Prostate gland (tissue), 2 donors: ENCODE measurements at regions not wholly inside any gene's neighbourhood (a gene's known extent, or its start where the extent isn't known, plus 50 kb on each side); places are given as distances from the start of the nearest gene placed in this dataset.
"Not testable (repeated sequence)": the region's sequence is repeated elsewhere in the genome, so short reads cannot be mapped to it uniquely, and the experiment has no call there.

ENCODE experiments used
- DNase-seq: peaks from one replicate; pipeline ENCODE4 v3.0.0-alpha.2; 2019; ENCODE audit warnings: low spot score
- H3K27ac ChIP-seq, 2 donors: fragments of 200-600 bp; sonication (generic); 2 replicates each; pipeline ENCODE4 v1.5.1; 2017 to 2019
- H3K27me3 ChIP-seq: fragments of 200-600 bp; sonication (generic); replicated peaks from 2 replicates; pipeline ENCODE4 v1.5.1; 2019; ENCODE audit not compliant: insufficient read depth
- H3K36me3 ChIP-seq, 2 donors: fragments of 200-600 bp; sonication (generic); 1 replicate in 1 of 2; 2 replicates in 1 of 2; pipeline versions ENCODE4 v1.5.1 to v1.8.1; 2017 to 2019
- H3K4me1 ChIP-seq: fragments of 200-600 bp; sonication (generic); replicated peaks from 2 replicates; pipeline ENCODE4 v1.5.1; 2019
- H3K4me3 ChIP-seq, 2 donors: fragments of 200-600 bp; sonication (generic); 2 replicates each; pipeline ENCODE4 v1.5.1; 2017 to 2019
- H3K9me3 ChIP-seq: fragments of 200-600 bp; sonication (generic); 2 replicates; pipeline ENCODE4 v1.5.1; 2017
- CTCF ChIP-seq, 4 experiments: fragments of 200-600 bp in 2 of 4; fragments of 450-650 bp in 2 of 4; sonication (generic) in 2 of 4; IDR thresholded peaks; 1 replicate in 3 of 4; 2 replicates in 1 of 4; pipeline ENCODE4 v1.5.1; 2016 to 2019; ENCODE audit warnings: antibody characterized with exemption in 4 of 4, mild to moderate bottlenecking in 2 of 4, moderate library complexity in 2 of 4
- POLR2A ChIP-seq: fragments of 450-650 bp; IDR thresholded peaks from one replicate; pipeline ENCODE4 v1.6.1; 2016; ENCODE audit warnings: antibody characterized with exemption, mild to moderate bottlenecking
- POLR2AphosphoS5 ChIP-seq: sonication (generic); formaldehyde crosslinking; IDR thresholded peaks from one replicate; pipeline ENCODE4 v1.6.1; 2017; ENCODE audit warnings: antibody characterized with exemption
- WGBS: methylation state at CpG from one replicate; pipeline ENCODE4 v1.1.5; 2018; 5-methylcytosine and 5-hydroxymethylcytosine counted together
- intact Hi-C: fragments of 100-400 bp; cut with DNase I; formaldehyde crosslinking; loops from one replicate; pipeline ENCODE4 v1.14.2; 2022

DNA sequence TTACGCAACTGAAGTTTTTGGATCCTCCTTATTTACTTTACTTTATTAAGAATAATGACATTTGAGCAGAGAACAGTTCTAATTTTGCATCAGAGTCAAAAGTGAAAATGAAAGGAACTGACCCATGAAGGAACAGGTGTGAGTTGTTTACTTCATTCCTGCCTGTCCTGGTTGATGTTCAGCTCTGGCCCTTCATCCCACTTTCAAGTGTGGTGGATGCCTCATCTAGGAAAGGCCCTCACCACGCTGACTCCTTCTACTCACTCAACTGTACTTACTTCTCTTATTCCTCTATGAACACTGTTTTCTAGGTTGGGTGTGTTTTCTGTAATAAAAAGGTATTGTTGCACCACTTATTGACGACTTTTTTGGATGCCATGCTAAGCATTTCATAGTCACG is 61.8 kb upstream of the PLEKHG4B start:
- no peak overlapping the region for H3K27ac ChIP-seq
- no peaks in the 10 kb centered on the region for H3K4me1 ChIP-seq
- H3K9me3 ChIP-seq = no peaks in the 10 kb centered on the region
- no peak for DNase-seq
- 57% methylated on average over 4 of the region's 4 CpGs for WGBS
- TF ChIP-seq POLR2AphosphoS5 = no peak
- no peak for TF ChIP-seq CTCF (IDR thresholded peaks at IDR 0.05)
- no peak for TF ChIP-seq POLR2A
- intact Hi-C loops = no loop called here
- no peaks in the 10 kb centered on the region for H3K27me3 ChIP-seq
- no peak overlapping the region for H3K4me3 ChIP-seq
- no peaks in the 10 kb centered on the region for H3K36me3 ChIP-seq

GRCh38 chr5:30556-30955 is 61.4 kb upstream of the PLEKHG4B start:
- H3K27ac ChIP-seq, H3K9me3 ChIP-seq, H3K27me3 ChIP-seq, H3K36me3 ChIP-seq, DNase-seq, intact Hi-C loops, H3K4me3 ChIP-seq, H3K4me1 ChIP-seq: not testable (repeated sequence)
- 79% methylated on average over 6 of the region's 6 CpGs for WGBS

GRCh38 chr5:32165-32564 is 59.8 kb upstream of the PLEKHG4B start:
- WGBS = 76% methylated on average over 4 of the region's 4 CpGs
- Histone ChIP-seq H3K4me3 (no peak overlapping the region), H3K27me3 (no peaks in the 10 kb centered on the region), H3K27ac (no peak overlapping the region), H3K36me3 (no peaks in the 10 kb centered on the region), H3K9me3 (no peaks in the 10 kb centered on the region), H3K4me1 (no peaks in the 10 kb centered on the region)
- DNase-seq = no peak
- intact Hi-C loops = no loop called here
- TF ChIP-seq CTCF (IDR thresholded peaks at IDR 0.05) (no peak), POLR2A (no peak), POLR2AphosphoS5 (no peak)

DNA sequence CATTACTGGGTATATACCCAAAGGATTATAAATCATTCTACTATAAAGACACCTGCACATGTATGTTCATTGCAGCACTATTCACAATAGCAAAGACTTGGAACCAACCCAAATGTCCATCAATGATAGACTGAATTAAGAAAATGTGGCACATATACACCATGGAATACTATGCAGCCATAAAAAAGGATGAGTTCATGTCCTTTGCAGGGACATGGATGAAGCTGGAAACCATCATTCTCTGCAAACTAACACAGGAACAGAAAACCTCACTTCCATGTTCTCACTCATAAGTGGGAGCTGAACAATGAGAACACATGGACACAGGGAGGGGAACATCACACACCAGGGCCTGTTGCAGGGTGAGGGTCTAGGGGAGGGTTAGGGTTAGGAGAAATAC is 56.4 kb upstream of the PLEKHG4B start:
- H3K27ac ChIP-seq, H3K27me3 ChIP-seq, H3K36me3 ChIP-seq, H3K9me3 ChIP-seq, H3K4me1 ChIP-seq, DNase-seq, intact Hi-C loops, H3K4me3 ChIP-seq: not testable (repeated sequence)

GRCh38 chr5:37207-37606 is 54.8 kb upstream of the PLEKHG4B start:
- H3K9me3 ChIP-seq, H3K27me3 ChIP-seq, H3K4me3 ChIP-seq, H3K27ac ChIP-seq, H3K4me1 ChIP-seq, H3K36me3 ChIP-seq, DNase-seq, intact Hi-C loops: not testable (repeated sequence)
- WGBS = 72% methylated on average over 11 of the region's 11 CpGs

- WGBS = 63% methylated on average over 13 of the region's 13 CpGs
- TF ChIP-seq CTCF (IDR thresholded peaks at IDR 0.05) (no peak), POLR2AphosphoS5 (no peak), POLR2A (no peak)
Measured at GRCh38 chr5:39979-40583, 51.9 kb upstream of the PLEKHG4B start.

More at GRCh38 chr5:39979-40583, 51.9 kb upstream of the PLEKHG4B start:
- intact Hi-C loops = no loop called here
- Histone ChIP-seq H3K27ac (no peak overlapping the region), H3K27me3 (no peaks in the 10 kb centered on the region), H3K4me3 (no peak overlapping the region), H3K36me3 (no peaks in the 10 kb centered on the region), H3K9me3 (no peaks in the 10 kb centered on the region), H3K4me1 (no peaks in the 10 kb centered on the region)
- no peak for DNase-seq
